Neural cell (in vitro differentiated cells): ENCODE measurements at regions not wholly inside any gene's neighbourhood (a gene's known extent, or its start where the extent isn't known, plus 50 kb on each side); places are given as distances from the start of the nearest gene placed in this dataset.

Experiments
- CTCF ChIP-seq: fragments of 450-650 bp; IDR thresholded peaks from 2 replicates; pipeline ENCODE4 v1.5.1; 2014; ENCODE audit warnings: antibody characterized with exemption, mild to moderate bottlenecking, moderate library complexity; ENCODE audit not compliant: poor library complexity, severe bottlenecking
- EP300 ChIP-seq: fragments of 450-650 bp; conservative IDR thresholded peaks from 2 replicates; pipeline ENCODE4 v1.6.1; 2014; ENCODE audit warnings: antibody characterized with exemption, mild to moderate bottlenecking, moderate library complexity; ENCODE audit not compliant: poor library complexity, severe bottlenecking
- EZH2 ChIP-seq: fragments of 200-600, 300-800 bp; shearing (Covaris generic), sonication (generic); IDR thresholded peaks from 2 replicates; pipeline ENCODE4 v1.6.1; 2014; ENCODE audit warnings: antibody characterized with exemption, low read length, borderline replicate concordance, mild to moderate bottlenecking; ENCODE audit not compliant: insufficient read depth, poor library complexity, severe bottlenecking
- POLR2AphosphoS5 ChIP-seq: IDR thresholded peaks from 2 replicates; pipeline ENCODE4 v1.6.1; 2012

GRCh38 chr6:11363881-11364576 is 131.6 kb upstream of the NEDD9 start:
- no peak for TF ChIP-seq CTCF
- no peak for TF ChIP-seq EP300
- TF ChIP-seq EZH2, result no peak
- TF ChIP-seq POLR2AphosphoS5, result no peak
